NT2/D1 (cell line): ENCODE measurements at regions not wholly inside any gene's neighbourhood (a gene's known extent, or its start where the extent isn't known, plus 50 kb on each side); places are given as distances from the start of the nearest gene placed in this dataset.
"Not testable (repeated sequence)": the region's sequence is repeated elsewhere in the genome, so short reads cannot be mapped to it uniquely, and the experiment has no call there.

Source experiments
- DNase-seq: peaks from one replicate; pipeline ENCODE4 v3.0.0-alpha.2; 2011; ENCODE audit warnings: low read depth, low spot score
- H3K27me3 ChIP-seq: 2 replicates; pipeline ENCODE4 v1.6.0; 2011; ENCODE audit warnings: mild to moderate bottlenecking; ENCODE audit not compliant: insufficient read length, insufficient read depth
- H3K36me3 ChIP-seq: 2 replicates; pipeline ENCODE4 v1.6.1; 2011; ENCODE audit warnings: mild to moderate bottlenecking, low read length, mixed read lengths; ENCODE audit not compliant: insufficient read depth, insufficient read length
- H3K4me1 ChIP-seq: 2 replicates; pipeline ENCODE4 v1.5.1; 2011; ENCODE audit not compliant: insufficient read depth, insufficient read length
- H3K4me3 ChIP-seq: 2 replicates; pipeline ENCODE4 v1.5.1; 2011; ENCODE audit warnings: low read depth; ENCODE audit not compliant: insufficient read length
- H3K9ac ChIP-seq: 2 replicates; pipeline ENCODE4 v1.6.0; 2011; ENCODE audit warnings: low read depth; ENCODE audit not compliant: insufficient read length
- H3K9me3 ChIP-seq: 2 replicates; pipeline ENCODE4 v1.5.1; 2011; ENCODE audit warnings: mild to moderate bottlenecking, low read length; ENCODE audit not compliant: insufficient read depth
- SUZ12 ChIP-seq: IDR thresholded peaks from 2 replicates; pipeline ENCODE4 v1.6.1; 2011; ENCODE audit not compliant: insufficient read length, insufficient read depth; ENCODE audit errors: extremely low read depth
- YY1 ChIP-seq: IDR thresholded peaks from 2 replicates; pipeline ENCODE4 v1.6.1; 2011; ENCODE audit not compliant: insufficient read length, insufficient read depth
- ZNF274 ChIP-seq: IDR thresholded peaks from 2 replicates; pipeline ENCODE4 v1.6.1; 2011; ENCODE audit warnings: mild to moderate bottlenecking, low read depth, low read length

GRCh38 chr7:115198143-115198542 lies 276.2 kb downstream of the MDFIC start:
- no peak overlapping the region for H3K4me3 ChIP-seq
- H3K36me3 ChIP-seq = no peaks in the 10 kb centered on the region
- DNase-seq = no peak
- H3K4me1 ChIP-seq = no peaks in the 10 kb centered on the region
- no peaks in the 10 kb centered on the region for H3K9me3 ChIP-seq
- H3K27me3 ChIP-seq = no peaks in the 10 kb centered on the region
- no peak for TF ChIP-seq YY1
- no peak for TF ChIP-seq SUZ12
- TF ChIP-seq ZNF274 = no peak
- no peak overlapping the region for H3K9ac ChIP-seq

- H3K4me1 ChIP-seq = no peaks in the 10 kb centered on the region
- H3K9me3 ChIP-seq = no peaks in the 10 kb centered on the region
- no peak for DNase-seq
- H3K36me3 ChIP-seq = no peaks in the 10 kb centered on the region
- TF ChIP-seq SUZ12 (no peak), YY1 (no peak), ZNF274 (no peak)
- H3K4me3 ChIP-seq = no peak overlapping the region
- no peak overlapping the region for H3K9ac ChIP-seq
- no peaks in the 10 kb centered on the region for H3K27me3 ChIP-seq
Measured at GRCh38 chr7:115195208-115195607, 273.3 kb downstream of the MDFIC start.

GRCh38 chr7:115191526-115191925 lies 269.6 kb downstream of the MDFIC start:
- Histone ChIP-seq H3K9ac (no peak overlapping the region), H3K9me3 (no peaks in the 10 kb centered on the region), H3K4me3 (no peak overlapping the region), H3K27me3 (no peaks in the 10 kb centered on the region), H3K36me3 (no peaks in the 10 kb centered on the region), H3K4me1 (no peaks in the 10 kb centered on the region)
- no peak for TF ChIP-seq ZNF274
- no peak for TF ChIP-seq SUZ12
- no peak for TF ChIP-seq YY1
- DNase-seq = no peak

- Histone ChIP-seq H3K4me3 (no peak overlapping the region), H3K36me3 (no peaks in the 10 kb centered on the region), H3K9me3 (no peaks in the 10 kb centered on the region), H3K4me1 (no peaks in the 10 kb centered on the region), H3K9ac (no peak overlapping the region), H3K27me3 (no peaks in the 10 kb centered on the region)
- no peak for TF ChIP-seq YY1
- no peak for DNase-seq
Measured at GRCh38 chr7:115183431-115184057, 261.6 kb downstream of the MDFIC start.

- no peak overlapping the region for H3K4me3 ChIP-seq
Measured at GRCh38 chr7:115178835-115179234, 256.9 kb downstream of the MDFIC start.

GRCh38 chr7:115177823-115178222 lies 255.9 kb downstream of the MDFIC start:
- no peaks in the 10 kb centered on the region for H3K36me3 ChIP-seq
- no peaks in the 10 kb centered on the region for H3K27me3 ChIP-seq
- DNase-seq = no peak
- no peak for TF ChIP-seq ZNF274
- TF ChIP-seq YY1 = no peak
- TF ChIP-seq SUZ12 = no peak
- H3K4me3 ChIP-seq = no peak overlapping the region
- no peaks in the 10 kb centered on the region for H3K9me3 ChIP-seq
- no peaks in the 10 kb centered on the region for H3K4me1 ChIP-seq
- H3K9ac ChIP-seq = no peak overlapping the region

More at GRCh38 chr7:115178835-115179234, 256.9 kb downstream of the MDFIC start:
- H3K27me3 ChIP-seq = no peaks in the 10 kb centered on the region
- no peak for DNase-seq
- TF ChIP-seq ZNF274 (no peak), SUZ12 (no peak), YY1 (no peak)
- no peak overlapping the region for H3K9ac ChIP-seq
- H3K36me3 ChIP-seq = no peaks in the 10 kb centered on the region
- no peaks in the 10 kb centered on the region for H3K4me1 ChIP-seq
- no peaks in the 10 kb centered on the region for H3K9me3 ChIP-seq

GRCh38 chr7:115177103-115177502 lies 255.2 kb downstream of the MDFIC start:
- H3K9ac ChIP-seq = no peak overlapping the region
- no peak for DNase-seq
- H3K4me1 ChIP-seq = no peaks in the 10 kb centered on the region
- TF ChIP-seq SUZ12 (no peak), ZNF274 (no peak), YY1 (no peak)
- no peaks in the 10 kb centered on the region for H3K27me3 ChIP-seq
- no peak overlapping the region for H3K4me3 ChIP-seq
- no peaks in the 10 kb centered on the region for H3K9me3 ChIP-seq
- no peaks in the 10 kb centered on the region for H3K36me3 ChIP-seq

- H3K4me3 ChIP-seq, H3K4me1 ChIP-seq, DNase-seq, H3K27me3 ChIP-seq, H3K9ac ChIP-seq, H3K9me3 ChIP-seq, H3K36me3 ChIP-seq: not testable (repeated sequence)
Measured at GRCh38 chr7:115172397-115172796, 250.5 kb downstream of the MDFIC start.
